ENCODE measurements at regions not wholly inside any gene's neighbourhood (a gene's known extent, or its start where the extent isn't known, plus 50 kb on each side); places are given as distances from the start of the nearest gene placed in this dataset.
"Not testable (repeated sequence)": the region's sequence is repeated elsewhere in the genome, so short reads cannot be mapped to it uniquely, and the experiment has no call there.

DNA sequence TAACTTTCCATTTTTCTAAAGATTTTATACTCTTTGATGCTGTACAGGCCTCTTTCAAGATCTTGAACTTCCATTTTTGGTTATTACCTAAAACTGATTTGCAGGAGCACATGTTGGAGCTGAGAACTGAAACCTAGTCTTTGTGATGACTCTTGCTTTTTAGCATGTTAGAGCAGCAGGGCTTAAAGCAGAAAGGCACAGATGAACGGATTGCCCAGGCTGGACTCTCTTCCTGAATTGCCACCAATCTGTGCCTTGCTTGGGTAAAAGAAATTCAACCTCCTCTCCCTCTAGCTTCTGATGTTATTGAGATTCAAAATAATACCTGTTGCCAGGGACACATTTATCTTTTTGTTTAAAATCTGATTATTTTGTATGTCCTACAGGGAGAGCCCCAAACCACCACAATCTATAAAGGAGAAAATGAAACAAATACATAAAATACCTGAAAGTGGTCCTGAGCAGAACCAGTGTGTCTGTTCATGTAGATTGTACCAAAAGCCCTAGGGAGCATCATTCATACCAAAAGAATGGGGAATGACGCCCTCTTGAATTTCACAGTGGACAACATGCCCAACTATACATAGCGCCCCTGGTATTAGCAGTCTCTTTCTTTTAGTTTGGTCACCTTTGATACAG, 277.0 kb upstream of the MAP2 start:
- intact Hi-C loops (cut with micrococcal nuclease) = no loop called here

DNA sequence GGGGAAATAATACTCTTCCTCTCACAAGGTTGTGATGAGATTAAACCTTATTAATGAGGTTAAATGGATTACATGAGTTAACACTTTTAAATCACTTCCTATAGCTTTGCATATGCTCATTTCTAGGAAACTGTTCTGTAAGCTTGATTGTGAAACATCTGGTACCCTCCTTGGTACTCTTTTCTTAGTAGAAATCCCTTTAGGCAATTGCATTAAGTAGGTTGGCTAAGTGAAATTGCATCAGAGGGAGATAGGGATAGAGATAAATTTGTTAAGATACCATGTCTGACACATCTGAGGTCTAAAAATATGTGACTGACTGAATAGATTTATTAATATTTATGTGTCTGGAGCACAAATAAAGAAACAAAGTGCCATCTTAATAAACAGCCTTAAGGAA, 275.9 kb upstream of the MAP2 start:
- intact Hi-C loops (cut with micrococcal nuclease) = no loop called here

DNA sequence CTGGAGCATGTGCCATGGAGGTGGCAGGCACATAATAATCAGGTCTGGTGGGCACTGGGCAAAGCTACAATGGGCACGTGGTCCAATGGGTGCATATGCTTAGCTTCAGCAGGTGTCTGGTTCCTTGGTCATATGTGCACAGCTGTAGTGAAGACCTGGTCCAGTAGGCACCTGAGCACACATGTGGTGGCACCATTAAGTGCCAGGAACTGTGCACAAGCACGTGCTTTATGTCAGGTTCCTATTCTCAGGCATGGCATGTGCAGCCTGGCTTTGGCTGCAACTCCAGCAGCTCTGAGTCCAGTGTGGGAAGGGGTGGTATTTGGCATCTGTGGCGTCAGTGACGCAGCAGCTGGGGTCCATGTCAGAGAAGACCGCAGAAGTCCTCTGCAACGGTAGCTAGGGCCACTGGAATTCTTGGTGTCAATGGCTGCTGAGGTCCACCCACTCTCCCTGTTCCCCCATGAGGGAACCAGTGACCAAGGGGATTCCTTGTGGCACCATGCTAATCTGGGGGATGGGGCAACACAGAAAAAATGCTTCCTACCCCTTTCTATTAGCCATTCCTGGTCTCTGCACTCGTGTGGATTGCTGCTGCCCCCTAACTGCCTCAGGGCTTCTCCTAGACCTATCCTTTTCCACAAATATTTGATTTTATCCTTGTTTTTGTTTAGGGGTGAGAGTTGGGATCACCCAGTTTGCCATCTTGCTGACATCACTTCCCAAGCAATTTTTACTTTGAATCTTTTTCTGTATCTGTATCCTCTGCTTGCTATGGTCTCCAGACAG, 262.9 kb upstream of the MAP2 start:
- intact Hi-C loops (cut with micrococcal nuclease) = no loop called here

DNA sequence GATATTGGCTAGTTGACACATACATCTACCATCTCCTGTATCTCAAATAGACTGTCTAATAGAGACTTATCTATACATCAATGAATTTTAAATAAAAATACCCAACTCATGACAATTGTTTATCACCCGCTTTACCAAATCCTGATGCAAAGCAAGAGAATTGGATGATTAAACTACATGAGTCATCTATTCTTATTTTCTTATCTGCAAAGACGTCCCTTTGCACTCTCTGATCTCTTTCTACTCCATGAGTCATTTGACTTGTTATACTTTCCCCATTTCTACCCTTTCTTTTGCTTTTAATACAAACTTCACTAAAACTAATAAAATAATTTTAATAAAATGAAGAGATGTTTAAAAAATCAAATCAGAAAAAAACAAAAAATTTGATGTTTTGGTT, 261.7 kb upstream of the MAP2 start:
- intact Hi-C loops (cut with micrococcal nuclease) = no loop called here

DNA sequence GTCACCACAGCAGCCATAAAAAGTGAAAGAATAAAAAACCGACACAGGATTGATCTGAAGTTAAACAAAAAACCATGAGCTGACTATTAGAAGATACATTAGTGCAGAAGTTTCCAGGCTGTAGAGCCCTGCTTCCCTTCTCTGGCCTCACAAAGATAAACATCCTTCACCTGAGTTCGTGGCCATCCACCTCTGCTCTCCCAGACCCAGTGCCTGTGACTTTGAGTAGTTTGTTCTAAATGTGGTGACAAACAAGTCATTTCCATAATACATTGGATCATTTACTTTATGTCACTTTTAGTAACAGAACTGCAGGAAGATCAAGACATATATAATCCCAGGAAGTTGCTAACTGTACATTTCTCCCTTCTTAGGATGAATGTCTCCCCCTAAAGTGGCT, 241.9 kb upstream of the MAP2 start:
- intact Hi-C loops (cut with micrococcal nuclease) = no loop called here

DNA sequence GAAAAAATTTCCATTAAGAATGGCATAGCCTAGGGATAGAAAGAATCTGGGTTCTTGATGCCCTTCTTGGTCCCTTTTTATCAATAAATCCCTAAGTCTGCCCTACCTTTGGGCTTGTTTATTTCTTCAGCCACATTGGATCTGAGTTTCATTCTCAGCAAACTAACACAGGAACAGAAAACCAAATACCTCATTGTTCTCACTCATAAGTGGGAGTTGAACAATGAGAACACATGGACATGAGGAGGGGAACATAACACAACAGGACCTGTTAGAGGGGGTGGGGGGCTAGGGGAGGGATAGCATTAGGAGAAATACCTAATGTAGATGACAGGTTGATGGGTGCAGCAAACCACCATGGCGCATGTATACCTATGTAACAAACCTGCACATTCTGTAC, 237.0 kb upstream of the MAP2 start:
- intact Hi-C loops (cut with micrococcal nuclease) = not testable (repeated sequence)

DNA sequence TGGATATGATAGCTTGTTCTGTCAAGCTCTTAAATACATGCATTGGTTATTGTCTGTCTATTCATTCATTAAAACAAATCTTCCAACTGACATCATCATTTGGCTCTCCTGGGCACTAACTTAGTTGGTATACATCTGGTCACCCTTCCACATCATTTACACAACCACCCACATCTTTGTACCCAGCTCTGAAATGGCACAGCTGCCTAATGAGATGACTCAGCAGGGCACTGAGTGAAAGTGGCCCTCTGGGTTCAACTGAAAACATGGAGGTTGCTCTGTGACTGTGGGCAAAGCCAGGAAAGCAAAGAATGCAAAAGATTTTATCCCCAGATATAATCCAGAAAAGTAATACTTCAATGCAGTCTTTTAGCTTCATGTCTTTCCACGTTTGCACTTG, 234.0 kb upstream of the MAP2 start:
- intact Hi-C loops (cut with micrococcal nuclease) = no loop called here

DNA sequence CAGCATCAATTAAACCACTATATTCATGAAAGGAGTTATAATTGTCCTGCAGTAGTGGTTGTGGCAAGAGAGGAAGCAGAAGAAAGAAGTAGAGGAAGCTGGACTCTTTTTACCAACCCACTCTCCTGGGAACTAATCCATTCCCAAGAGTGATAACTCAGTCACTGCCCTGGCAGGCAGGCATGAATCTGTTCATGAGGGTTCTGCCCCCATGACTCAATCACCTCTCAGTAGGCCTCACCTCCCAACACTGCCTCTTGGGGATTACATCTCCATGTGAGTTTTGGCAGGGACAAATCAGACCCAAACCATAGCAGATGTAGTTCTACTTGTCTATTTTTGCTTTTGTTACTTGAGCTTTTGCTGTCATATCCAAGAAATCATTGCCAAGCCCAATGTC, 232.7 kb upstream of the MAP2 start:
- intact Hi-C loops (cut with micrococcal nuclease) = no loop called here

DNA sequence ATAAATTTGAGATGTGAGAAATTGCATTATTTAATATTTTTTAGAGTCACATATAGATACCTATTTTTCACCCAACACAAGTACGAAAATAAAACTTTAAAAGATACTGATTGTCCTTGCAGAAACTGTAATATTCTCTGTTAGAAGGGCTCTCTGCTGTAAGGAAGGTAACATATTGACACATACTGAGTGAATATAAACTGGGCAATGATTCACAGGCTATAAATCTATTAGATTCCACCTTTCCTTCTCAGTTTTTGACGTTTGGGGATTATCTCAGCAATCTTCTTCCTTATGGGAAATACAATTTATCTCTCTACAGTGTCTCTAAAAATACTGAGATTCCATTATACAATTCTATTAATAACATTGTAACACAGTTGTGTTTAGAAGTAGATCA, 229.1 kb upstream of the MAP2 start:
- intact Hi-C loops (cut with micrococcal nuclease) = no loop called here

DNA sequence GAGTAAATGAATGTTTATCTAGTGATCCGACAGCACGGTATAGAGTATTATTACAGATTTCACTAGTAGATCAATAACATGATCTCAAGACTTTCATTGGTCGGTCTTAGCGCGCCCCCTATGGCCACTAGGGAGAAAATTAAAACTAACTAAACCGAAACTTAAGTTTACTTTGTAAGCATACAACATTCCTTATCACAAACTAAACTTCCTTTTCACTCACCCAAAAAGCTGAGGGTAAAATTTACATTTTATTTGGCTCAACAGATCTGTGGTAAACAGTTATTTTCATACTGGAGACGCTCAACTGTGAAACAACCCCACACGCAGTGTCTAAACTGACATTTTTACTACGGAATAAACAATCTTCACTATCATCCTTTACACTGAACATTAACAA, 215.6 kb upstream of the MAP2 start:
- intact Hi-C loops (cut with micrococcal nuclease) = loop anchor here (1.0 to 2.0 kb wide), 4 partner anchors 742 to 1033 kb away; partner anchors contain the start of gene IDH1

DNA sequence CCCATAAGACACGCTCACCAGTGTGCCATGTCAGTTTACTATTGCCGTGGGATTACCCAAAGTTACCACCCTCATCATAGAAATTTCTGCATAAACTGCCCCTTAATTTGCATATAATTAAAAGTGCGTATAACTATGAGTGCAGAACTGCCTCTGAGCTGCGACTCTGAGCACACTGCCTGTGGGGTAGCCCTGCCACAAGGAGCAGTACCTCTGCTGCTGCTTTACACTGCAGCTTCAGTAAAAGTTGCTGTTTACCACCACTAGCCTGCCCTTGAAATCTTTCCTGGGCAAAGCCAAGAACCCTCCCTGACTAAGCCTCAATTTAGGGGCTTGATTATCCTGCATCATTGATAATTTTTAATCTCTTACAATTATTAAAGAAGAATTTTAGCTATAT, 213.9 kb upstream of the MAP2 start:
- intact Hi-C loops (cut with micrococcal nuclease) = loop anchor here (1.0 to 2.0 kb wide), 3 partner anchors 374 to 955 kb away; partner anchors contain the start of gene IDH1

DNA sequence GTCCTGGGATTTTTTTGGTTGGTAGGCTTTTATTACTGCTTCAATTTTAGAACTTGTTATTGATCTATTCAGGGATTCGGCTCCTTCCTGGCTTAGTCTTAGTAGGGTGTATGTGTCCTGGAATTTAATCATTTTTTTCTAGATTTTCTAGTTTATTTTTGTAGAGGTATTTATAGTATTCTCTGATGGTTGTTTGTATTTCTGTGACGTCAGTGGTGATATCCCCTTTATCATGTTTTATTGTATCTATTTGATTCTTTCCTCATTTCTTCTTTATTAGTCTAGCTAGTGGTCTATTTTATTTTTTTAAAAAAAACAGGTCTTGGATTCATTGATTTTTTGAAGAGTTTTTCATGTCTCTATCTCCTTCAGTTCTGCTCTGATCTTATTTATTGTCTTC, 193.3 kb upstream of the MAP2 start:
- intact Hi-C loops (cut with micrococcal nuclease) = no loop called here

DNA sequence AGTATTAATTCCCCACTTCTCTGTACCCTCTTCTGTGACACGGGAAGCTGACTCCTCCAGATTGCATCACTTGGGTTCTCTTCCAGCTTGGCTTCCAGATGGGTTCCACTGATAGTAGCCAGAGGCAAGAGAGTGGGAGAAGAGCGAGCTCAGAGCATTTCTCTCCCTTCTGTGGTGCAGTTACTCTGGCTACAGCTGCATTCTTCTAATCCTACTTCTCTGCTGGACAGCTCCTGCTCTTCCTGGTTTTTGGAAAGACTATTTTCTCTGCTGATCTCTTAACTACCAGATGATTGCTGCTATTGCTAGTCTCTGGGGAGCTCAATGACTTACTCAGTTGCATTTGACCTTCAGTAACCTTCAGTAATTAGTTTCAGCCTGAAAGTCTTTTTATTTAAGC, 187.5 kb upstream of the MAP2 start:
- intact Hi-C loops (cut with micrococcal nuclease) = no loop called here

DNA sequence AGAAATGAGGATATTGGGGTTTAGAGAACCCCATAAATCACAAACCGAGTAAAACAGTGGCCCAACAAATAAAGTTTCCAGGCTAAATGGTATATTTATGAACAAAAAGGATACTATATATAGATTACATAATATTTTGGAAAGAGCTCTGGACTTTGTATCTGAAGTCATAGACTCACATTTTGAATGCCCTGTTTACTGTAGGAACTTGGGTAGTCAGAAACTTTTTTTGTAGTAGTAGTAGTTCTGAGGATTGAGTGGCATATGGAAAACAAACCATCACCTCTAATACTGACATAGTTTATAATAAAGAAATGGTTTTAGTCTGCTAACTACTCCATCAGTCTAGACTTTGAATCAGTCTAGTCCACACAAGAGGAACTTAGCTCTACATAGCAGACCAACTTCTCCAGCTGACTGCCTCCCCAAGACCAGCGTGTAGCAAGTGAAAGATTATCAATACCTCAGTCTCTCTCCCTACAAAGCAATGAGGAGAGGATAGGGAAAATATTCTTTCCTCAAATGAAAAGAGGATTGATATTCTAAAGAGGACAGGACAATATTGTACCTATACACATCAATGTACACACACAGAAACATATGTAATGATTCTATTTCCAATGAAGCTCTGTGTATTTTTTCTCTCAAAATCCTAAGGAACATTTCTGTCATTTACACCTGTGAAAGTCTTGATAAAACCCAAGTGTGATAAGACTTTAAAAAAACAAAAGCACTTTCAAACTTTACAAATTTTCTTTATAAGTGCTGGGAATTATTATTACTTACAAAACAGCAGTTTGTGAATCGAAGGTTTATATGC, 184.9 kb upstream of the MAP2 start:
- intact Hi-C loops (cut with micrococcal nuclease) = no loop called here

DNA sequence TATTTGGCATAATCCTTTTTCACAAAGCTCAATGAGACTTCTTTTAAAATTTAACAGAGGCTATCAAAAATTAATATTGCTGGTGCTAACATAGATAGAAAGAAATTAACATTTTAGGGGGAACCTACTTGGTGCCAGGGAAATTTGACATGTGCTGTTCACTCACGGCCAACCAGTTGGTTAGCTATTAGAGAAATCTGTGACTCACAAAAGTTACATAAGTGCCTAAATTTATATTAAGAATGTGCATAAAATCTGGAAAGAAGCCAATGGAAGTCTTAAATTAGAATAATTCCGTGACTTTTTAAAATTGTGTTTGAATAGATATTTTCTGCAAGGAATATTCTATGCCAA, 184.3 kb upstream of the MAP2 start:
- intact Hi-C loops (cut with micrococcal nuclease) = no loop called here

DNA sequence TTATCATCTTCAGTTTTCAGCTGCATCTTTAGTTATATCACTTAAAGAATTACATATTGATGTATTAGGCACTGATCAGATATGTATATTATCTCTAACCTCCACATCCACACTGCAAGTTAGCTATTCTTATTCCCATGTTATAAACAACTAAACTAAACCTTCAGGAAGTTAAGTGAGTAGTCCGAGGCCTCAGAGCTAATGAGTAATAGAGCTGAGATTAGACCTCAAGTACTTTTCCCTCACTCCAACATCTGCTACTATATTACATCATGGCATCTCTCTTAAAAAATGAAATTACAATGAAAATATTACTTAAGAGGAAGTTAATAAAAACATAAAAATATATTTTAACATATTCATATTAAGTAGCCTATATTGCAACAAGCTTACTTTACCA, 183.6 kb upstream of the MAP2 start:
- intact Hi-C loops (cut with micrococcal nuclease) = no loop called here

DNA sequence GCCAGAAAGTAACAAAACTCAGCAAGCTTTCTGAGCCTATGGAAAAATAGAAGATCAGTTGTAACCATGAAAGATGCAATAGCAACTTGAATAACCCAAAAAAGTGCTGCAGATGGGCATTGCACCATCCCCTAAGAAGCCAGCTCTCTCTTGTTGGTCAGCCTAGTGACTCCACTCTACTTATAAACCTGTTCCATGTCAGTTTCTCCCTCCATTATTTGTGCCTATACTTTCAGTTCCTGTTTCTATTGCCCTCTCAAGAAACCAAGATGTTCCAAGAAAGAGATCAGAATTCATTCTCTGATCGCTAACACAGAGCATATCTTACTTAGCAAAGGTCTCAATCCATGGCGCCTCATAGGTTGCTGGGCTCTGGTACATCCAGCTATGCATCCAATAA, 170.3 kb upstream of the MAP2 start:
- intact Hi-C loops (cut with micrococcal nuclease) = no loop called here

DNA sequence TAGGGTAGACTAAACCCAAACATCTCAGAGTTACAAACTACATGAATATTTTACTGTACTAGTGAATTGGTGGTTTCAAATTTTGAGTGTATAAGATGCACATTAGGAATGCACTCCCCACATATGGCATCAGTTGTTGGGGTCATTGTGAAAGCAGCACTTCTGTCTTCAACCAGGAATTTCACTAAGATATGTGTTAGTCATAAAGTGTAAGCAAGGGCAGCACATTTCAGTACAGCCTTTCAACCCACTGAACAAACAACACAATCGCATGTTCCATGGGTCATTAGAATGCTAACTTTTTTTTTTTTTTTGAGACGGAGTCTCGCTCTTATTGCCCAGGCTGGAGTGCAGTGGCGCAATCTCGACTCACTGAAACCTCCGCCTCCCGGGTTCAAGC, 164.1 kb upstream of the MAP2 start:
- intact Hi-C loops (cut with micrococcal nuclease) = no loop called here

DNA sequence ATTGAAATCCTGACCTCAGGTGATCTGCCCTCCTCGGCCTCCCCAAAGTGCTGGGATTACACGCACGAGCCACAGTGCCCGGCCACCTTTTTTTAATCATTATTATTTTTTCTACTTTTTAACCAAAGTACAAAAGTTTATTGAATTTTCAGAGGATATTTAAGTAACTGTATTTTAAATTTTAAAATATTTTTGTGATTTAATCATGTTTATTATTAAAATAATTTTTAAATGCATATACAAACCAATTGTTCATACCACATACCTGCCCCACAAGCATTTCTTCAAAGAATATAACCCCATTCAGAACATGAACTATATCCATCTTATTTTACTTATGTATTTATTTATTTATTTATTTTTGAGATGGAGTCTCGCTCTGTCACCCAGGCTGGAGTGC, 163.6 kb upstream of the MAP2 start:
- intact Hi-C loops (cut with micrococcal nuclease) = no loop called here

DNA sequence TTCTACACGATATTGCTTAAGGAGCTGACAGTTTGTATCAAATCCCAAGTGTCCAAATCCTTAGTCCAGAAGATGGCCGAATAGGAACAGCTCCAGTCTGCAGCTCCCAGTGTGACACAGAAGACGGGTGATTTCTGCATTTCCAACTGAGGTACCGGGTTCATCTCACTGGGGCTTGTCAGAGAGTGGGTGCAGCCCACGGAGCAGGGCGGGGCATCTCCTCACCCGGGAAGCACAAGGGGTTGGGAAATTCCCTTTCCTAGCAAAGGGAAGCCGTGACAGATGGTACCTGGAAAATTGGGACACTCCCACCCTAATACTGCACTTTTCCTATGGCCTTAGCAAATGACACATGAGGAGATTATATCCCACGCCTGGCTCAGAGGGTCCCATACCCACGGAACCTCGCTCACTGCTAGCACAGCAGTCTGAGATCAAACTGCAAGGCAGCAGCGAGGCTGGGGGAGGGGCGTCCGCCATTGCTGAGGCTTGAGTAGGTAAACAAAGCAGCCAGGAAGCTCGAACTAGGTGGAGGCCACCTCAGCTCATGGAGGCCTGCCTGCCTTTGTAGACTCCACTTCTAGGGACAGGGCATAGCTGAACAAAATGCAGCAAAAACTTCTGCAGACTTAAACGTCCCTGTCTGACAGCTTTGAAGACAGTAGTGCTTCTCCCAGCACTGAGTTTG, 162.3 kb upstream of the MAP2 start:
- intact Hi-C loops (cut with micrococcal nuclease) = not testable (repeated sequence)

DNA sequence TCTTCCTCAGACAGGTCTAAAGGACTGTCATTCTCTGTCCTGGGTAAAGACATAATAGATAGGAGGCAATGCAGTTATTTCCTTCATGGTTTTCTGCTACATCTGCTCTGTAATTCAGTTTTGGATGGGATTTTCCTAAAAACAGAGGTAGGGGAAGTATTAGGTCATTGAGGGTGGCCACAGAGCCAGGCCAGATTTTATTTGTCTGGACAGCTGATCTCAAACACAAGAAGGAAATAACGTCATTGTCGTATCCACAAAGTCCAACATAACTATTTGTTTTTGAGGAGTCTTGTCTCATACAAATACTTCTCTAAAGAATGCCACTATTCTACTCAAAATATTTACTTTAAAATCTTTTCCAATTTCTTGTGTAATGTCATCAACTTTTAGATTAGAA, 154.8 kb upstream of the MAP2 start:
- intact Hi-C loops (cut with micrococcal nuclease) = no loop called here

DNA sequence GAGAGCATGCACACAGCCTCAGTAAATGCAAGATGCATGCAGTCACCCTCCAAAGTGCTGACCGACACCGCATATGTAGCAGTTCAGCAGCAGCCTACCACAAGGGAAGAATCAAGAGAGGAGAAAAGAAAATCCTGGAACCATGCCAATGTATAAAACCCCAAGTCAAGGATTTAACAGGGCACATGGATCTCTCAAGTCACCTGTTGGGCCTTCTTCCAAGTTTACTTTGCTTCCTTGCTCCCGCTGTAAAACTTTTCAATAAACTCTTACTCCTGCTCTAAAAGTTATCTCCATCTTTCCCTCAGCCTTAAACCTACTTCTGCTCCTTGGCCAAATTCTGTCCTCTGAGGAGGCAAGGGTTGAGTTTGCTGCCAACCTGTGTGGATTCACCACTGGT, 147.8 kb upstream of the MAP2 start:
- intact Hi-C loops (cut with micrococcal nuclease) = no loop called here

Data from T-helper 1 cell treated with Interleukin-12 subunit alpha and Interleukin-12 subunit beta and Interleukin-4 antibody, amounts not matched to agents 30 ng/mL and 1 ng/mL, for 36 hours (primary cell).